Brain microvascular endothelial cell (primary cell): ENCODE measurements at regions not wholly inside any gene's neighbourhood (a gene's known extent, or its start where the extent isn't known, plus 50 kb on each side); places are given as distances from the start of the nearest gene placed in this dataset.
A peak's percentile ranks its signal among the peaks of the same experiment; 100 is the strongest.

Experiments used
- DNase-seq: peaks from one replicate; pipeline ENCODE4 v3.0.0-alpha.2; 2020
- H3K27ac ChIP-seq: fragments of 250-450 bp; sonication (Bioruptor Pico); 2 replicates; pipeline ENCODE4 v1.5.1; 2020; ENCODE audit warnings: mild to moderate bottlenecking, moderate library complexity
- H3K27me3 ChIP-seq: fragments of 250-450 bp; sonication (Bioruptor Pico); replicated peaks from 2 replicates; pipeline ENCODE4 v1.5.1; 2020; ENCODE audit warnings: mild to moderate bottlenecking
- H3K36me3 ChIP-seq: fragments of 250-450 bp; sonication (Bioruptor Pico); replicated peaks from 2 replicates; pipeline ENCODE4 v1.5.1; 2020; ENCODE audit warnings: mild to moderate bottlenecking
- H3K4me3 ChIP-seq: 2 replicates; pipeline ENCODE4 v1.5.1; 2011; ENCODE audit warnings: low read depth, mild to moderate bottlenecking, control low read depth, low read length, moderate library complexity
- CTCF ChIP-seq: IDR thresholded peaks from 2 replicates; pipeline ENCODE4 v1.5.1; 2011; ENCODE audit warnings: low read depth, mild to moderate bottlenecking, moderate library complexity, low read length, control low read depth, inconsistent platforms; ENCODE audit errors: missing control alignments
- in situ Hi-C: cut with HindIII; loops from 2 replicates; pipeline ENCODE4 v1.10.0; 2017; ENCODE audit warnings: low sequenced_read_pairs, low pct_ligation_motif_present

GRCh38 chr2:83233326-83233725 is 1225.8 kb downstream of the SUCLG1 start:
- DNase-seq: no peak
- TF ChIP-seq CTCF: peak; percentile 26
- H3K27ac ChIP-seq: no peak overlapping the region
- H3K27me3 ChIP-seq: no peaks in the 10 kb centered on the region
- in situ Hi-C loops: no loop called here
- H3K4me3 ChIP-seq: no peak overlapping the region
- no peaks in the 10 kb centered on the region for H3K36me3 ChIP-seq

GRCh38 chr2:83229443-83229842 is 1229.6 kb downstream of the SUCLG1 start:
- no peak for TF ChIP-seq CTCF

GRCh38 chr2:83224591-83225200 is 1234.4 kb downstream of the SUCLG1 start:
- DNase-seq: no peak

More at GRCh38 chr2:83229443-83229842, 1229.6 kb downstream of the SUCLG1 start:
- no peaks in the 10 kb centered on the region for H3K36me3 ChIP-seq
- in situ Hi-C loops: no loop called here
- no peak overlapping the region for H3K4me3 ChIP-seq
- no peak overlapping the region for H3K27ac ChIP-seq
- no peak for DNase-seq
- H3K27me3 ChIP-seq: no peaks in the 10 kb centered on the region

GRCh38 chr2:83221258-83221657 is 1237.8 kb downstream of the SUCLG1 start:
- in situ Hi-C loops: no loop called here
- TF ChIP-seq CTCF: no peak

More at GRCh38 chr2:83224591-83225200, 1234.4 kb downstream of the SUCLG1 start:
- no peak overlapping the region for H3K27ac ChIP-seq
- H3K36me3 ChIP-seq: no peaks in the 10 kb centered on the region
- no peak for TF ChIP-seq CTCF
- no peak overlapping the region for H3K4me3 ChIP-seq
- no peaks in the 10 kb centered on the region for H3K27me3 ChIP-seq
- in situ Hi-C loops: no loop called here

GRCh38 chr2:83217854-83218253 is 1241.2 kb downstream of the SUCLG1 start:
- in situ Hi-C loops: no loop called here

More at GRCh38 chr2:83221258-83221657, 1237.8 kb downstream of the SUCLG1 start:
- H3K36me3 ChIP-seq: no peaks in the 10 kb centered on the region
- no peaks in the 10 kb centered on the region for H3K27me3 ChIP-seq
- no peak overlapping the region for H3K27ac ChIP-seq
- H3K4me3 ChIP-seq: no peak overlapping the region
- DNase-seq: peak; percentile 15

More at GRCh38 chr2:83217854-83218253, 1241.2 kb downstream of the SUCLG1 start:
- DNase-seq: no peak
- Histone ChIP-seq H3K4me3 (no peak overlapping the region), H3K27ac (no peak overlapping the region), H3K27me3 (no peaks in the 10 kb centered on the region), H3K36me3 (no peaks in the 10 kb centered on the region)
- no peak for TF ChIP-seq CTCF
